H9 (cell line): ENCODE measurements at regions not wholly inside any gene's neighbourhood (a gene's known extent, or its start where the extent isn't known, plus 50 kb on each side); places are given as distances from the start of the nearest gene placed in this dataset.

ENCODE experiments used
- DNase-seq: peaks from one replicate; pipeline ENCODE4 v3.0.0-alpha.2; 2017
- H2AFZ ChIP-seq: one replicate; pipeline ENCODE4 v1.6.1; 2013; ENCODE audit warnings: mild to moderate bottlenecking, low read length, control low read depth, moderate library complexity
- H2AK5ac ChIP-seq: 2 replicates; pipeline ENCODE4 v1.6.1; 2013; ENCODE audit warnings: low read length, control low read depth, mixed read lengths; ENCODE audit not compliant: insufficient read length
- H2BK120ac ChIP-seq: one replicate; pipeline ENCODE4 v1.6.1; 2013; ENCODE audit warnings: low read depth, mild to moderate bottlenecking, low read length, control low read depth, inconsistent platforms; ENCODE audit not compliant: poor library complexity, severe bottlenecking
- H2BK12ac ChIP-seq: 2 replicates; pipeline ENCODE4 v1.6.1; 2013; ENCODE audit warnings: low read length, control low read depth, mixed read lengths, low read depth; ENCODE audit not compliant: insufficient read length
- H2BK15ac ChIP-seq: 2 replicates; pipeline ENCODE4 v1.6.1; 2013; ENCODE audit warnings: low read depth, low read length, control low read depth
- H2BK20ac ChIP-seq: one replicate; pipeline ENCODE4 v1.6.1; 2013; ENCODE audit warnings: low read depth, mild to moderate bottlenecking, low read length, control low read depth, inconsistent platforms; ENCODE audit not compliant: poor library complexity, severe bottlenecking
- H2BK5ac ChIP-seq: 2 replicates; pipeline ENCODE4 v1.6.1; 2013; ENCODE audit warnings: low read length, control low read depth, mixed read lengths; ENCODE audit not compliant: insufficient read length
- H3K14ac ChIP-seq: 2 replicates; pipeline ENCODE4 v1.6.1; 2013; ENCODE audit warnings: low read length, control low read depth; ENCODE audit not compliant: insufficient read depth
- H3K18ac ChIP-seq: 2 replicates; pipeline ENCODE4 v1.6.1; 2013; ENCODE audit warnings: low read depth, mild to moderate bottlenecking, mixed read lengths, low read length, control low read depth; ENCODE audit not compliant: insufficient read length
- H3K23ac ChIP-seq: 2 replicates; pipeline ENCODE4 v1.6.1; 2013; ENCODE audit warnings: low read length, control low read depth, mixed read lengths, low read depth; ENCODE audit not compliant: insufficient read length
- H3K23me2 ChIP-seq: 2 replicates; pipeline ENCODE4 v1.6.1; 2013; ENCODE audit warnings: low read depth, mild to moderate bottlenecking, mixed read lengths, low read length, control low read depth; ENCODE audit not compliant: insufficient read length, poor library complexity, severe bottlenecking
- H3K27ac ChIP-seq: 2 replicates; pipeline ENCODE4 v1.5.1; 2013; ENCODE audit warnings: low read length, control low read depth, mixed read lengths, low read depth; ENCODE audit not compliant: insufficient read length
- H3K27me3 ChIP-seq: 2 replicates; pipeline ENCODE4 v1.6.1; 2013; ENCODE audit warnings: low read length, control low read depth, inconsistent platforms; ENCODE audit not compliant: insufficient read depth
- H3K4ac ChIP-seq: 2 replicates; pipeline ENCODE4 v1.6.1; 2013; ENCODE audit warnings: low read depth, mild to moderate bottlenecking, control low read depth, inconsistent platforms, low read length, moderate library complexity
- H3K4me1 ChIP-seq: 2 replicates; pipeline ENCODE4 v1.6.1; 2013; ENCODE audit warnings: low read length, control low read depth, inconsistent platforms; ENCODE audit not compliant: insufficient read depth
- H3K4me2 ChIP-seq: 2 replicates; pipeline ENCODE4 v1.6.1; 2013; ENCODE audit warnings: low read length, control low read depth, mixed read lengths; ENCODE audit not compliant: insufficient read length, insufficient read depth
- H3K56ac ChIP-seq: 2 replicates; pipeline ENCODE4 v1.6.1; 2013; ENCODE audit warnings: low read depth, mild to moderate bottlenecking, mixed read lengths, low read length, control low read depth; ENCODE audit not compliant: insufficient read length
- H3K79me1 ChIP-seq: 2 replicates; pipeline ENCODE4 v1.6.1; 2013; ENCODE audit warnings: low read depth, mild to moderate bottlenecking, moderate library complexity, low read length, control low read depth, inconsistent platforms; ENCODE audit not compliant: insufficient read depth, poor library complexity, severe bottlenecking
- H3K79me2 ChIP-seq: 2 replicates; pipeline ENCODE4 v1.6.1; 2013; ENCODE audit warnings: low read length, control low read depth, inconsistent platforms; ENCODE audit not compliant: insufficient read depth
- H3K9ac ChIP-seq: 2 replicates; pipeline ENCODE4 v1.6.1; 2013; ENCODE audit warnings: low read length, control low read depth, mixed read lengths; ENCODE audit not compliant: insufficient read length; ENCODE audit errors: extremely low read depth
- H3K9me3 ChIP-seq: one replicate; pipeline ENCODE4 v1.6.1; 2013; ENCODE audit warnings: low read depth, low read length, inconsistent platforms; ENCODE audit not compliant: control insufficient read depth
- H3T11ph ChIP-seq: one replicate; pipeline ENCODE4 v1.6.1; 2013; ENCODE audit warnings: mild to moderate bottlenecking, low read length, control low read depth, inconsistent platforms
- H4K20me1 ChIP-seq: one replicate; pipeline ENCODE4 v1.6.1; 2013; ENCODE audit not compliant: control insufficient read depth, insufficient read length, insufficient read depth
- H4K5ac ChIP-seq: 2 replicates; pipeline ENCODE4 v1.6.1; 2013; ENCODE audit warnings: low read depth, mild to moderate bottlenecking, mixed read lengths, low read length, control low read depth; ENCODE audit not compliant: insufficient read length
- H4K8ac ChIP-seq: replicated peaks from 2 replicates; pipeline ENCODE4 v1.6.1; 2013; ENCODE audit warnings: low read length, control low read depth, mixed read lengths, low read depth; ENCODE audit not compliant: insufficient read length
- H4K91ac ChIP-seq: 2 replicates; pipeline ENCODE4 v1.6.1; 2013; ENCODE audit warnings: low read depth, mild to moderate bottlenecking, moderate library complexity, mixed read lengths, low read length, control low read depth; ENCODE audit not compliant: insufficient read length
- H3K27ac Mint-ChIP-seq, 3 experiments: 2 replicates in 2 of 3; 3 replicates in 1 of 3; pipeline ENCODE4 v1.8.0; 2020 to 2021; ENCODE audit warnings: mixed read lengths in 3 of 3, mild to moderate bottlenecking in 1 of 3, moderate library complexity in 1 of 3
- H3K27me3 Mint-ChIP-seq: 2 replicates; pipeline ENCODE4 v1.8.0; 2021; ENCODE audit warnings: low read depth, mild to moderate bottlenecking, moderate library complexity, mixed read lengths
- H3K36me3 Mint-ChIP-seq, 3 experiments: 2 replicates in 2 of 3; 3 replicates in 1 of 3; pipeline ENCODE4 v1.8.0; 2020 to 2021; ENCODE audit warnings: low read depth in 3 of 3, mixed read lengths in 3 of 3; ENCODE audit not compliant: insufficient read depth in 1 of 3
- H3K4me1 Mint-ChIP-seq, 2 experiments: 2 replicates each; pipeline ENCODE4 v1.8.0; 2020; ENCODE audit warnings: mixed read lengths in 2 of 2
- H3K4me3 Mint-ChIP-seq, 2 experiments: 2 replicates in 1 of 2; 3 replicates in 1 of 2; pipeline ENCODE4 v1.8.0; 2020 to 2021; ENCODE audit warnings: mild to moderate bottlenecking in 2 of 2, mixed read lengths in 2 of 2, moderate library complexity in 1 of 2
- H3K9me3 Mint-ChIP-seq, 2 experiments: 2 replicates in 1 of 2; 3 replicates in 1 of 2; pipeline ENCODE4 v1.8.0; 2020; ENCODE audit warnings: mild to moderate bottlenecking in 2 of 2, mixed read lengths in 2 of 2, moderate library complexity in 1 of 2
- CTCF ChIP-seq: fragments of 200-600 bp; sonication (generic); conservative IDR thresholded peaks from 3 replicates; pipeline ENCODE4 v1.8.0; 2021; ENCODE audit warnings: antibody characterized with exemption, mild to moderate bottlenecking
- WGBS: extraction: QIAGEN DNeasy Blood & Tissue Kit; methylation state at CpG from one replicate; pipeline ENCODE4 v1.1.7; 2013; ENCODE audit warnings: missing lambda C conversion rate, low lambda C conversion rate, mixed read lengths; ENCODE audit not compliant: insufficient read length; ENCODE audit errors: extremely low coverage; 5-methylcytosine and 5-hydroxymethylcytosine counted together

- Histone ChIP-seq H2BK5ac (no peak overlapping the region), H2AK5ac (no peak overlapping the region), H3K4ac (no peak overlapping the region), H3K9ac (no peak overlapping the region), H4K91ac (no peak overlapping the region), H3K27me3 (no peaks in the 10 kb centered on the region), H3K4me1 (no peaks in the 10 kb centered on the region), H3K79me2 (no peaks in the 10 kb centered on the region), H4K8ac (no peak overlapping the region), H4K20me1 (no peaks in the 10 kb centered on the region), H2BK120ac (no peak overlapping the region), H3K27ac (no peak overlapping the region), H3K23me2 (no peaks in the 10 kb centered on the region), H3K18ac (no peak overlapping the region), H2BK15ac (no peak overlapping the region), H3K23ac (no peak overlapping the region), H4K5ac (no peak overlapping the region), H3K4me2 (no peak overlapping the region), H3K9me3 (no peaks in the 10 kb centered on the region), H2BK12ac (no peak overlapping the region), H3K79me1 (no peaks in the 10 kb centered on the region), H3K14ac (no peak overlapping the region), H3T11ph (no peak overlapping the region), H2BK20ac (no peak overlapping the region), H3K56ac (no peak overlapping the region), H2AFZ (no peak overlapping the region)
- H3K4me1 Mint-ChIP-seq, result no peaks in the 10 kb centered on the region
- WGBS, result no CpG with 5 or more reads among the region's 4 CpGs
- DNase-seq, result no peak
- no peaks in the 10 kb centered on the region for H3K27me3 Mint-ChIP-seq
- no peak for TF ChIP-seq CTCF
- no peak overlapping the region for H3K27ac Mint-ChIP-seq
- H3K9me3 Mint-ChIP-seq, result peaks cover 2 to 5% of the 10 kb centered on the region in 2 experiments; a peak in 1 of 5 replicates
- peaks cover 0 to 4% (median 0%) of the 10 kb centered on the region in 3 experiments; a peak in 2 of 7 replicates for H3K36me3 Mint-ChIP-seq
- H3K4me3 Mint-ChIP-seq, result no peak overlapping the region
Measured at GRCh38 chr12:24048446-24048845, 99.0 kb upstream of the SOX5 start.
